WI38 (cell line): ENCODE measurements at regions not wholly inside any gene's neighbourhood (a gene's known extent, or its start where the extent isn't known, plus 50 kb on each side); places are given as distances from the start of the nearest gene placed in this dataset.

Source experiments
- H3K4me3 ChIP-seq: 2 replicates; pipeline ENCODE4 v1.5.1; 2011; ENCODE audit warnings: low read depth, mild to moderate bottlenecking, control low read depth, low read length
- TF ChIP-seq, protein P1 (sequence below): IDR thresholded peaks from 2 replicates; pipeline ENCODE4 v1.5.1; 2012; ENCODE audit warnings: low read depth, mild to moderate bottlenecking, control low read depth, low read length

GRCh38 chr6:74997646-74998045 is 208.2 kb downstream of the COL12A1 start:
- H3K4me3 ChIP-seq: no peak overlapping the region
- TF ChIP-seq, protein P1, sequence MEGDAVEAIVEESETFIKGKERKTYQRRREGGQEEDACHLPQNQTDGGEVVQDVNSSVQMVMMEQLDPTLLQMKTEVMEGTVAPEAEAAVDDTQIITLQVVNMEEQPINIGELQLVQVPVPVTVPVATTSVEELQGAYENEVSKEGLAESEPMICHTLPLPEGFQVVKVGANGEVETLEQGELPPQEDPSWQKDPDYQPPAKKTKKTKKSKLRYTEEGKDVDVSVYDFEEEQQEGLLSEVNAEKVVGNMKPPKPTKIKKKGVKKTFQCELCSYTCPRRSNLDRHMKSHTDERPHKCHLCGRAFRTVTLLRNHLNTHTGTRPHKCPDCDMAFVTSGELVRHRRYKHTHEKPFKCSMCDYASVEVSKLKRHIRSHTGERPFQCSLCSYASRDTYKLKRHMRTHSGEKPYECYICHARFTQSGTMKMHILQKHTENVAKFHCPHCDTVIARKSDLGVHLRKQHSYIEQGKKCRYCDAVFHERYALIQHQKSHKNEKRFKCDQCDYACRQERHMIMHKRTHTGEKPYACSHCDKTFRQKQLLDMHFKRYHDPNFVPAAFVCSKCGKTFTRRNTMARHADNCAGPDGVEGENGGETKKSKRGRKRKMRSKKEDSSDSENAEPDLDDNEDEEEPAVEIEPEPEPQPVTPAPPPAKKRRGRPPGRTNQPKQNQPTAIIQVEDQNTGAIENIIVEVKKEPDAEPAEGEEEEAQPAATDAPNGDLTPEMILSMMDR: no peak

DNA sequence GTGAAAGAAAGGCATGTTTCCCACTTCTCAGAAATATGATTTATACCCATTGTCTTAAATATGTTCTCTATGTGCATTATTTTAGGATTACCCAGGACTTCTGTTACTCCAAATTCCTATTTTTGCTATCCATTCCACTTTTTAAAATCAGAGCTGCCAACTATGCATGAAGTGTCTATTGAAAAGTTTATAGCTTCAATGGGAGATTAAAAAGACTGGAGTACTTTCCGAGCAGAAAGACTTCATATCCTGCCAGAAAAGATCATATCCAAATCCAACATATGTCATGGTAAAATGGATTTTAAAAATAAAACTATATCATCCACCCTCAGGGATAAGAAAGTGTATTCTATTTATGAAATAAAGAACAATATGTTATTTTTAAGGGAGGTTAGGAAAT is 212.7 kb downstream of the COL12A1 start:
- no peak overlapping the region for H3K4me3 ChIP-seq
- TF ChIP-seq, protein P1: no peak

- TF ChIP-seq, protein P1: 0 out of 2 replicates have a peak, but pooled peaks have one; percentile 9
- no peak overlapping the region for H3K4me3 ChIP-seq
Measured at GRCh38 chr6:74991573-74992332, 214.1 kb downstream of the COL12A1 start.

- TF ChIP-seq, protein P1: no peak
- H3K4me3 ChIP-seq: no peak overlapping the region
Measured at GRCh38 chr6:74979065-74979766, 226.6 kb downstream of the COL12A1 start.

DNA sequence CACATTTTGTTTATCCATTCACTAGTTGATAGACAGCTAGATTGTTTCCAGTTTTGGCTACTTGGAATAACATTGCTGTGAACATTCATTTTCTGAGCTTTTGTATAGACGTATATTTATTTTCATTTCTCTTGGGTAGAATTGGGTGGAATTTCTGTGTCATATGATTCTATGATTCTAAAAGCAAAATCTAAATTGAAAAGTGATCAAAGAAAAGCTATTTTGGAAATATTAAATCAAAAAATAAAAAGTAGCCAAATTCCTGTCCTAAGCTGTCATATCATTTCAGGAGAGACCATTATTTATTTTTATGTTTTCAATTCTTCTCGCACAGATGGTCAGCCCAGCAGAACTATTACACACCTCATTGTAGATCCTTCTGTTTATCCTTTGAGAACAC is 229.2 kb downstream of the COL12A1 start:
- no peak overlapping the region for H3K4me3 ChIP-seq
- TF ChIP-seq, protein P1: no peak

GRCh38 chr6:74976026-74976425 is 229.8 kb downstream of the COL12A1 start:
- no peak overlapping the region for H3K4me3 ChIP-seq
- TF ChIP-seq, protein P1: no peak

DNA sequence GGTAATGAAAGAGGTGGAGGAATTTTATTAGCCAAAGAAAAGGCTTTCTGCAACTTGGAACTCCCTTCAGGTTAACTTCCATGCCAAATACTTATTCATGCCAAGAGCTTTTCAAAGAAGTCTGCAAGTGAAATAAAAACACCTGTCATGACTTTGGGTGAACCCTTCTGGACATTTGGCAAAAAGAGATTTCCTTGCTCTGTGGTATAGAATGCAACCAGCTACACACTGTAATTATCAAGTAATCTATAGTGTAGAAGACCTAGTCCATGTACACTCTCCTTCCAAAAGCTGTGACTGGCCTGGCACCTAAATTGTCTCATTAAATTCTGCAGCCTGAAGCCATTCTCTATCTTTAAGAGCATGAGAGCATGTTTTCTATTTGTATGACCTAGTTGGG is 232.3 kb downstream of the COL12A1 start:
- TF ChIP-seq, protein P1: no peak
- no peak overlapping the region for H3K4me3 ChIP-seq
